Endothelial cell (in vitro differentiated cells): ENCODE measurements at regions not wholly inside any gene's neighbourhood (a gene's known extent, or its start where the extent isn't known, plus 50 kb on each side); places are given as distances from the start of the nearest gene placed in this dataset.
"Not testable (repeated sequence)": the region's sequence is repeated elsewhere in the genome, so short reads cannot be mapped to it uniquely, and the experiment has no call there.

ENCODE experiments used
- DNase-seq: peaks from one replicate; pipeline ENCODE4 v3.0.0; 2021; ENCODE audit warnings: low spot score
- H3K27ac Mint-ChIP-seq: one replicate; pipeline ENCODE4 v1.8.0; 2021; ENCODE audit warnings: mixed read lengths, inconsistent platforms; ENCODE audit not compliant: unreplicated experiment
- H3K27me3 Mint-ChIP-seq: one replicate; pipeline ENCODE4 v1.8.0; 2021; ENCODE audit warnings: mild to moderate bottlenecking, moderate library complexity, mixed read lengths, inconsistent platforms; ENCODE audit not compliant: unreplicated experiment
- H3K36me3 Mint-ChIP-seq: one replicate; pipeline ENCODE4 v1.8.0; 2021; ENCODE audit warnings: mild to moderate bottlenecking, low read depth, mixed read lengths, inconsistent platforms; ENCODE audit not compliant: unreplicated experiment
- H3K4me1 Mint-ChIP-seq: one replicate; pipeline ENCODE4 v1.8.0; 2021; ENCODE audit warnings: mild to moderate bottlenecking, mixed read lengths, inconsistent platforms; ENCODE audit not compliant: unreplicated experiment
- H3K4me3 Mint-ChIP-seq: one replicate; pipeline ENCODE4 v1.8.0; 2021; ENCODE audit warnings: mild to moderate bottlenecking, mixed read lengths, inconsistent platforms; ENCODE audit not compliant: unreplicated experiment
- H3K9me3 Mint-ChIP-seq: one replicate; pipeline ENCODE4 v1.8.0; 2021; ENCODE audit warnings: mixed read lengths, inconsistent platforms; ENCODE audit not compliant: unreplicated experiment
- CTCF ChIP-seq: fragments of 200-600 bp; sonication (generic); IDR thresholded peaks from one replicate; pipeline ENCODE4 v1.5.0; 2021; ENCODE audit warnings: antibody characterized with exemption; ENCODE audit not compliant: unreplicated experiment

- Mint-ChIP-seq H3K36me3 (no peaks in the 10 kb centered on the region), H3K4me1 (no peaks in the 10 kb centered on the region), H3K4me3 (no peak overlapping the region), H3K27ac (no peak overlapping the region), H3K27me3 (no peaks in the 10 kb centered on the region), H3K9me3 (no peaks in the 10 kb centered on the region)
- TF ChIP-seq CTCF = no peak
- no peak for DNase-seq
Observed at GRCh38 chr10:94116848-94117247, 123.1 kb downstream of the PLCE1 start.

GRCh38 chr10:94122211-94122610 lies 128.5 kb downstream of the PLCE1 start:
- Mint-ChIP-seq H3K9me3 (no peaks in the 10 kb centered on the region), H3K36me3 (no peaks in the 10 kb centered on the region), H3K4me3 (no peak overlapping the region), H3K27ac (no peak overlapping the region), H3K4me1 (no peaks in the 10 kb centered on the region), H3K27me3 (no peaks in the 10 kb centered on the region)
- no peak for DNase-seq
- TF ChIP-seq CTCF = no peak

GRCh38 chr10:94123258-94123995 lies 129.7 kb downstream of the PLCE1 start:
- DNase-seq = no peak
- H3K36me3 Mint-ChIP-seq = no peaks in the 10 kb centered on the region
- H3K27me3 Mint-ChIP-seq = no peaks in the 10 kb centered on the region
- no peak overlapping the region for H3K27ac Mint-ChIP-seq
- no peak overlapping the region for H3K4me3 Mint-ChIP-seq
- no peaks in the 10 kb centered on the region for H3K9me3 Mint-ChIP-seq
- H3K4me1 Mint-ChIP-seq = no peaks in the 10 kb centered on the region
- no peak for TF ChIP-seq CTCF

GRCh38 chr10:94124147-94124546 lies 130.4 kb downstream of the PLCE1 start:
- H3K36me3 Mint-ChIP-seq, H3K9me3 Mint-ChIP-seq, H3K4me1 Mint-ChIP-seq, DNase-seq, H3K4me3 Mint-ChIP-seq, H3K27ac Mint-ChIP-seq, H3K27me3 Mint-ChIP-seq: not testable (repeated sequence)

GRCh38 chr10:94125268-94125667 lies 131.5 kb downstream of the PLCE1 start:
- H3K9me3 Mint-ChIP-seq, H3K4me1 Mint-ChIP-seq, H3K27ac Mint-ChIP-seq: not testable (repeated sequence)

GRCh38 chr10:94125856-94126255 lies 132.1 kb downstream of the PLCE1 start:
- DNase-seq = no peak
- H3K4me1 Mint-ChIP-seq = no peaks in the 10 kb centered on the region
- no peak for TF ChIP-seq CTCF
- H3K27me3 Mint-ChIP-seq = no peaks in the 10 kb centered on the region
- no peak overlapping the region for H3K4me3 Mint-ChIP-seq
- no peak overlapping the region for H3K27ac Mint-ChIP-seq
- no peaks in the 10 kb centered on the region for H3K36me3 Mint-ChIP-seq
- no peaks in the 10 kb centered on the region for H3K9me3 Mint-ChIP-seq

More at GRCh38 chr10:94125268-94125667, 131.5 kb downstream of the PLCE1 start:
- DNase-seq, H3K4me3 Mint-ChIP-seq, H3K36me3 Mint-ChIP-seq, H3K27me3 Mint-ChIP-seq: not testable (repeated sequence)
